ENCODE measurements at regions not wholly inside any gene's neighbourhood (a gene's known extent, or its start where the extent isn't known, plus 50 kb on each side); places are given as distances from the start of the nearest gene placed in this dataset.

DNA sequence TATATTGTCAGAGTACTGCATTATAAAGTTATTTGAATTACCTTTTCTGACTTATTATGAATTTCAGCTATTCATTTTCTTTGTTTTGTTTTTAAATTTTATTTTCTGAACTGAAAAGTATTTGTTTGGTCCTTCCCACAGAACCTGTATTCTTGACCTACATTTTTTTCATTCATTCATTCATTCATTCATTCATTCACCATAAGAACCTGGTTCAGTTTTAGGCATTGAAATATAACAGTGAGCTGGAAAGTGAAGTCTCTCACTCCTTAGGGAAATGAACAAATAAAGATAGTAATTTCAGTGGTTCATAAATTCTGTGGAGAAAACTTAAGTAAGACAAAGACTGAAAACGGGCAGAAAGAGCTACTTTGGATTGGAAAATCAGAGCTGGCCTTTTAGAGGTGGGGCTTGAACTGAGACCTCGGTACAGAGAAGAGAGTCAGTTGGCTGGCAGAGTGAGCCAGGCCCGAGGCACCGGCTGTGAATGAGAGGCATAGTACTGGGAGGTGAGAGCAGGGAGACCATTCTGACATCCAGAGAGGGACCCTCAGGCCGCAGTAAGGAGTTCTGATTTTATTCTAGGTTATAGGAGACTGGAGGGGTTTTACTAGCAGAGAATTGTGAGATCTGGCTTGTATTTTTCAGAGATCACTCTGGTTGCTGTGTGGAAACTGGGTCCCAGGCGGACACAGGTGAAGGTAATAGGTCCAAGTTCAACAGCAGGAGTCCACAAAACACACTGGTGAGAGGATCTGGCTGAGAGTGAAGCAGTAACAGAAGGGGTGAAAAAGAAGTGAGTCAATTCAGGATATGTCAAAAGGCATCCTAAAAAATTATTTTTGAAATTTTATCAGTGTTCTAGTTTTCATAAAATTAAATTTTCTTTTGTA, 75.8 kb upstream of the FN1 start:
- no peaks in the 10 kb centered on the region; the same call in 1 of the 2 replicates for H3K9me3 ChIP-seq (ENCODE audit: insufficient read depth, low read depth, low read length)
- H3K4me3 ChIP-seq (ENCODE audit: low read length, poor library complexity, severe bottlenecking) = no peak overlapping the region
- no peaks in the 10 kb centered on the region for H4K20me1 ChIP-seq (ENCODE audit: insufficient read depth, low read length, poor library complexity, severe bottlenecking)
- no peaks in the 10 kb centered on the region for H3F3A ChIP-seq (ENCODE audit: low read depth)
- no peak overlapping the region for H3K4me2 ChIP-seq (ENCODE audit: low read depth, low read length, poor library complexity, severe bottlenecking)
- no peak overlapping the region for H3K9ac ChIP-seq (ENCODE audit: low read depth, low read length, poor library complexity, severe bottlenecking)
- no peaks in the 10 kb centered on the region for H3K9me2 ChIP-seq (replicated peaks; ENCODE audit: low read depth, low read length)
- no peak for TF ChIP-seq EZH2phosphoT487 (IDR thresholded peaks at IDR 0.05; ENCODE audit: borderline replicate concordance)
- TF ChIP-seq, protein P1, sequence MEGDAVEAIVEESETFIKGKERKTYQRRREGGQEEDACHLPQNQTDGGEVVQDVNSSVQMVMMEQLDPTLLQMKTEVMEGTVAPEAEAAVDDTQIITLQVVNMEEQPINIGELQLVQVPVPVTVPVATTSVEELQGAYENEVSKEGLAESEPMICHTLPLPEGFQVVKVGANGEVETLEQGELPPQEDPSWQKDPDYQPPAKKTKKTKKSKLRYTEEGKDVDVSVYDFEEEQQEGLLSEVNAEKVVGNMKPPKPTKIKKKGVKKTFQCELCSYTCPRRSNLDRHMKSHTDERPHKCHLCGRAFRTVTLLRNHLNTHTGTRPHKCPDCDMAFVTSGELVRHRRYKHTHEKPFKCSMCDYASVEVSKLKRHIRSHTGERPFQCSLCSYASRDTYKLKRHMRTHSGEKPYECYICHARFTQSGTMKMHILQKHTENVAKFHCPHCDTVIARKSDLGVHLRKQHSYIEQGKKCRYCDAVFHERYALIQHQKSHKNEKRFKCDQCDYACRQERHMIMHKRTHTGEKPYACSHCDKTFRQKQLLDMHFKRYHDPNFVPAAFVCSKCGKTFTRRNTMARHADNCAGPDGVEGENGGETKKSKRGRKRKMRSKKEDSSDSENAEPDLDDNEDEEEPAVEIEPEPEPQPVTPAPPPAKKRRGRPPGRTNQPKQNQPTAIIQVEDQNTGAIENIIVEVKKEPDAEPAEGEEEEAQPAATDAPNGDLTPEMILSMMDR (conservative IDR thresholded peaks at IDR 0.05; ENCODE audit: low read length) = no peak
- no peaks in the 10 kb centered on the region for H3K36me3 ChIP-seq (ENCODE audit: insufficient read depth, low read length)
- no peaks in the 10 kb centered on the region for H3K79me2 ChIP-seq (ENCODE audit: insufficient read depth, low read length)
- no peak overlapping the region for H2AFZ ChIP-seq (ENCODE audit: low read length)
- no peaks in the 10 kb centered on the region for H3K4me1 ChIP-seq (ENCODE audit: insufficient read depth, low read length, poor library complexity, severe bottlenecking)
- H3K27me3 ChIP-seq (ENCODE audit: insufficient read depth, low read length, poor library complexity, severe bottlenecking) = no peaks in the 10 kb centered on the region

DNA sequence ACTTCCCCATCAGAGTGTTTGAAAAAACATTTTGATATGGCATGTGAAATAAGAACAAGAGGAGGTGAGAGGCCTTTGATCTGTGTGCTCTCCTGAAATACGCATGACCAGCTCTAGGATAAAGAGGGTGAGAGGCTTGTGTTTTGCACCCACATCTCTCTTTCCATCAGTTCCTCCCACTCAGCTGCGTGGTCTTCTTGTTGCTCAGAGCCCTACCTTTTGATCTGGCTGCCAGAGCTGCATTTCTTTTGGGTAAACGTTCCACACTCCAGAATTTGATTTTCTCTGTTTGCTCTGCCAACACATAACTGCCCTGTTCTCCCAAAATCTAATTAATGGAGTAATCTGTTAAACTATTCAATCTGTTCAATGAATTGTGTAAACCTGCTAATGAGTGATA, 72.0 kb upstream of the FN1 start:
- Histone ChIP-seq H3K4me2 (ENCODE audit: low read depth, low read length, poor library complexity, severe bottlenecking) (no peak overlapping the region), H3K9ac (ENCODE audit: low read depth, low read length, poor library complexity, severe bottlenecking) (no peak overlapping the region), H2AFZ (ENCODE audit: low read length) (no peak overlapping the region), H3K4me3 (ENCODE audit: low read length, poor library complexity, severe bottlenecking) (no peak overlapping the region), H3K36me3 (ENCODE audit: insufficient read depth, low read length) (no peaks in the 10 kb centered on the region), H3K9me3 (ENCODE audit: insufficient read depth, low read depth, low read length) (no peaks in the 10 kb centered on the region), H3K9me2 (replicated peaks; ENCODE audit: low read depth, low read length) (no peaks in the 10 kb centered on the region), H3K79me2 (ENCODE audit: insufficient read depth, low read length) (no peaks in the 10 kb centered on the region), H3F3A (ENCODE audit: low read depth) (no peaks in the 10 kb centered on the region), H4K20me1 (ENCODE audit: insufficient read depth, low read length, poor library complexity, severe bottlenecking) (no peaks in the 10 kb centered on the region), H3K27me3 (ENCODE audit: insufficient read depth, low read length, poor library complexity, severe bottlenecking) (no peaks in the 10 kb centered on the region), H3K4me1 (ENCODE audit: insufficient read depth, low read length, poor library complexity, severe bottlenecking) (no peaks in the 10 kb centered on the region)
- TF ChIP-seq, protein P1 (conservative IDR thresholded peaks at IDR 0.05; ENCODE audit: low read length) = no peak
- no peak for TF ChIP-seq EZH2phosphoT487 (IDR thresholded peaks at IDR 0.05; ENCODE audit: borderline replicate concordance)

DNA sequence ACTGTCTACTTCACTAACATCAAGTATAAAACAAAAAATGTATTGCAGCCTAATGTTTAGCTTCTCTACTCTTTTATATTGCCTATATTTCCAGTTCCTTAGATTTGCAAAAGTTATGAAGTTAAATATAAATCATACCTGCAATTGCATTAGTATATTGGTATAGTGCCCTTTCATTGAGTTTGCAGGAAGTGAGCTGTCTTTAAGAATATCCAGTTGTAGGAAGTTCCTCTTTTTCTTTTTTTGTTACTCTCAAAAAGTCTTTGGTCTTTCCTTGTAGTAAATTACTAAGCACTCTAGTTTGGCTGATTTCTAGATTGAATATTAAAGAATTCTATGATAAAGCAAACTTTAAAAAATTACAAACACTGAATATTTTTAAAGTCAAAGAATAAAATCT, 71.3 kb upstream of the FN1 start:
- no peak overlapping the region for H3K9ac ChIP-seq (ENCODE audit: low read depth, low read length, poor library complexity, severe bottlenecking)
- no peaks in the 10 kb centered on the region for H3K79me2 ChIP-seq (ENCODE audit: insufficient read depth, low read length)
- no peaks in the 10 kb centered on the region for H3K9me2 ChIP-seq (replicated peaks; ENCODE audit: low read depth, low read length)
- no peaks in the 10 kb centered on the region for H4K20me1 ChIP-seq (ENCODE audit: insufficient read depth, low read length, poor library complexity, severe bottlenecking)
- H3K27me3 ChIP-seq (ENCODE audit: insufficient read depth, low read length, poor library complexity, severe bottlenecking) = no peaks in the 10 kb centered on the region
- no peaks in the 10 kb centered on the region for H3F3A ChIP-seq (ENCODE audit: low read depth)
- no peak overlapping the region for H3K4me2 ChIP-seq (ENCODE audit: low read depth, low read length, poor library complexity, severe bottlenecking)
- no peak for TF ChIP-seq EZH2phosphoT487 (IDR thresholded peaks at IDR 0.05; ENCODE audit: borderline replicate concordance)
- TF ChIP-seq, protein P1 (conservative IDR thresholded peaks at IDR 0.05; ENCODE audit: low read length) = no peak
- H3K9me3 ChIP-seq (ENCODE audit: insufficient read depth, low read depth, low read length) = no peaks in the 10 kb centered on the region
- no peak overlapping the region for H3K4me3 ChIP-seq (ENCODE audit: low read length, poor library complexity, severe bottlenecking)
- H2AFZ ChIP-seq (ENCODE audit: low read length) = no peak overlapping the region
- no peaks in the 10 kb centered on the region for H3K36me3 ChIP-seq (ENCODE audit: insufficient read depth, low read length)
- H3K4me1 ChIP-seq (ENCODE audit: insufficient read depth, low read length, poor library complexity, severe bottlenecking) = no peaks in the 10 kb centered on the region
